ENCODE measurements at regions not wholly inside any gene's neighbourhood (a gene's known extent, or its start where the extent isn't known, plus 50 kb on each side); places are given as distances from the start of the nearest gene placed in this dataset.

- TF ChIP-seq CTCF (conservative IDR thresholded peaks at IDR 0.05; ENCODE audit: low read length) (no peak), EZH2phosphoT487 (IDR thresholded peaks at IDR 0.05; ENCODE audit: borderline replicate concordance) (no peak)
These were observed 328.5 kb upstream of the RUNX1 start for GRCh38 chr21:35377505-35378090.
